ENCODE measurements at regions not wholly inside any gene's neighbourhood (a gene's known extent, or its start where the extent isn't known, plus 50 kb on each side); places are given as distances from the start of the nearest gene placed in this dataset.

- TF ChIP-seq CTCF (IDR thresholded peaks at IDR 0.05) (no peak), POLR2A (IDR thresholded peaks at IDR 0.05) (no peak)
These were observed 89.8 kb downstream of the TMEM215 start for GRCh38 chr9:32873131-32873530.

Measured in body of pancreas (tissue), 4 donors.